ENCODE measurements at regions not wholly inside any gene's neighbourhood (a gene's known extent, or its start where the extent isn't known, plus 50 kb on each side); places are given as distances from the start of the nearest gene placed in this dataset.
"Not testable (repeated sequence)": the region's sequence is repeated elsewhere in the genome, so short reads cannot be mapped to it uniquely, and the experiment has no call there.

DNA sequence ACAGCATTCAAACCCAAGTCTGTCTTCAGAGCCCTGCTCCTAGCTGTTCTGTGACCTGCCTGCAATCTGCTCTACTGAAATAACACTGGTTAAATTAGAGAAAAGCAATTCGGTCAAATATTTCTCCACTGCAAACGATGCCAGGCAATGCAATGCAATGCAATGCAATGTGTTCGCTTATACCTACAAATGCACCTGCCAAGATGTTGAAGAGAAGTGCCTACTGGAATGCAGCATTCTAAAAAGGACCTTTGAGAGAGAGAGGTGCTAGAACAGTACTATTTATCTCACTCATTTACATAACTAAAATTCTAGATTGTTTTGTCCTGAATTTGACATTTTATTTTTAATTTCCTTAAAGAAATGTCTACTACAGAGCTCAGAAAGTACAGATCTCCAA lies 157.3 kb upstream of the CDK1 start:
- no peak for DNase-seq (ENCODE audit: low read depth in 2 of 3, low spot score in 1 of 3)

DNA sequence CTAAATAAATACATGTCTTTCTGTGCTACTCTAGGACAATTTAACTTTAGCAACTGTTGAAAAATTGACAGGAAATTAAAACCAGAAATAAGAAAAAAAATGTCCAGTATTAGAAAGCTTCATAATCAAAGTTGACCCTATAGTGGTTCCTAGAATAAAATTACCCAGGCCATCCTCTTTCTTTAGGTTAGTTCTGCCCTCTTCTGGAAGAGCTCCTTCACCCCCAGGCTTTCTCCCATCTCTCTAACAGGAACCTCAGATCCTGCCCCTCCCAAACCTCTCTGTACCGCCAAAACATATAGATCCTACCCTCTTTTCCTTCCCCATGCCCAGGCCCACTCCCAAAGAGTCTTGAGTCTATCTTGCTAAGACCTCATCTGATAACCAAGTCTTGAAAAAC lies 159.4 kb upstream of the CDK1 start:
- no peak for DNase-seq (ENCODE audit: low read depth in 2 of 3, low spot score in 1 of 3)

DNA sequence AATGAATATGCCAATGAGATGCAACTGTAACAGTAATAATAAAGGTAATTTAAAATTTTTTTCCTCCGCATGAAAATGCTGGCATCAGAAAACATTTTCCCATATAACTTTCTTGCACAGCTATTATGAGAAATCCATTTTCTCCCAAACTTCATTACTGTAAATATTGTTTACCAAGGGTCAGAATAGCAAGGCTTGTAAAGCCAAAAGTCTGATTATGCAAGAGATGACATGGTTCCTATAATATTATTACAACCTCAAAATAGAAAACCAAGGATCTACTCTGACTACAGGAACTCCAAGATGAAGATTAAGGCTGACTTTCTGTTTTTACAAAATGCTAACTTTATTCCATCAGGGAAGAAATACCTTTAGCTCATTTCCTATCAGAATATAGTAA lies 162.7 kb upstream of the CDK1 start:
- no peak for DNase-seq (ENCODE audit: low read depth in 2 of 3, low spot score in 1 of 3)

DNA sequence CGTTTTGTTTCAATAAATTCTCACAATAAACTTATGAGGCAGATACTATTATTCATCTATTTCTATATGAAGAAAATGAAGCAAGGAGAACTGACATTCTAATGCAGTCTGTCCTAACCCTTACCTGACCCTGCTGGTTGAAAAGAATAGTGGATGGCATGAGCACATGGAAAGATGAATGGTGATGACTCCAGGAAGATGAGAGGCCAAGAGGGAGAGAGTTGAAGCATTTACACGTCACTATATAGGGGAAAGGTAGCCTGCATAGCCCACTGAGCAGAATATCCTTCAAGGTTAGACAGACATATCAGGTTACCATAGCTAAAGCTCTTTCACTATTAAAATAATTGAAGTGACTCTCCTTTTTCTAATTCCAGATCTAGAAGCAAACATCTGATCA lies 163.9 kb upstream of the CDK1 start:
- DNase-seq (ENCODE audit: low read depth in 2 of 3, low spot score in 1 of 3) = no peak

DNA sequence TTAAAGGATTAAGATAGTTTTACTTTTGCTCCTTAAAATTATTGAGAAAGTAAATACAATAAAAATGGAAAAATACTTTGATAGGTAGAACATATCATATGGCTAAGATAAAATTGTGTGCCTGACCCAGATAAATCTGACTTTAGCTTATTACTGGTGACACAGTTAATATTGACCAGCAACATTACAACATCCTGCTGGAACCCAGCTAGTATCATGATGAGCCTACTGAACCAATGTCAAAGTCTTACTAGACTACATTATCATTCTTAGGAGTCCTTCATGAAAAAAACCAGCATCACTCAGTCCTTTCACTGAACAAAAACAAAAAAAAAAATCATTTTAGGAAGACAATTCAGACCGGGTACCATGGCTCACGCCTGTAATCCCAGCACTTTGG lies 164.8 kb upstream of the CDK1 start:
- DNase-seq (ENCODE audit: low read depth in 2 of 3, low spot score in 1 of 3) = no peak

DNA sequence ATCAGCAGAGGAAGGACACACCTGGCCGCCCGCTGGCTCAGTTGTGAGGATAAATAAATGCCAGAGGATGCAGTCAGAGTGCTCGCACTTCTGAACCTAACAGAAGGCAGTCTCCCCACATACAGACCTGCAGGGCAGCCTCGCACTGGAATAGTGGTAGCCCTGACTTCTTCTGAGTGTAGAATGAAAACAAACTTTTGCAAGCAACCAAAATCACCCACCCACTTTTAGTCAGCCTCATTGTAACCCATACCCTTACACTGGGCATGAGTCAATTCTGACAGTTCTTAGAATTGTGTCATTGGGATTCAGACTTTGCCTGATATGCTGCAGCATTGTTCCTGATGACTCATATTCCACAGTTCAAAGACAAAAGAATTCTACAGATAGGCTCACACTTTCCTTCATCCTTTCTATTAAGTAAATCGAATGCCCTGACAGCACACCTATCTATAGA lies 167.0 kb upstream of the CDK1 start:
- peak in 2 of 3 donors; percentile 12 to 32 for DNase-seq (ENCODE audit: low read depth in 2 of 3, low spot score in 1 of 3)

DNA sequence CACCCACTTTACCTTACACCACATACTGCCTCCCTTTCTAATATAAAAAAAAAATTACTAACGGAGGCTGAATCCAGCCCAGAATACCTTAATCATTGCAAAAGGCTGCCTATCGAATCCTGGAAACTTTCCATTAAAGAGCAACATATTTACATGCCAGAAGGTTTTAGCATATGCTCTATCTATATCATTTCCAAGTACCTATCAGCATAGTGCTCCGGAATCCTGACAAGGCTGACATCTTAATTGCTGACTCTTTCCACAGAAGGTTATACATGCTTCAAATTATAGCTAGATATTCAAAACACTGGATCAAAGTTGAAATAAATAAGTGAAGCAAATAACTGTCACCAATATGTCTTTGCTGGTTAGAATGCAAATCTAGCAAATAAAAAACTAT lies 170.9 kb upstream of the CDK1 start:
- no peak for DNase-seq (ENCODE audit: low read depth in 2 of 3, low spot score in 1 of 3)

DNA sequence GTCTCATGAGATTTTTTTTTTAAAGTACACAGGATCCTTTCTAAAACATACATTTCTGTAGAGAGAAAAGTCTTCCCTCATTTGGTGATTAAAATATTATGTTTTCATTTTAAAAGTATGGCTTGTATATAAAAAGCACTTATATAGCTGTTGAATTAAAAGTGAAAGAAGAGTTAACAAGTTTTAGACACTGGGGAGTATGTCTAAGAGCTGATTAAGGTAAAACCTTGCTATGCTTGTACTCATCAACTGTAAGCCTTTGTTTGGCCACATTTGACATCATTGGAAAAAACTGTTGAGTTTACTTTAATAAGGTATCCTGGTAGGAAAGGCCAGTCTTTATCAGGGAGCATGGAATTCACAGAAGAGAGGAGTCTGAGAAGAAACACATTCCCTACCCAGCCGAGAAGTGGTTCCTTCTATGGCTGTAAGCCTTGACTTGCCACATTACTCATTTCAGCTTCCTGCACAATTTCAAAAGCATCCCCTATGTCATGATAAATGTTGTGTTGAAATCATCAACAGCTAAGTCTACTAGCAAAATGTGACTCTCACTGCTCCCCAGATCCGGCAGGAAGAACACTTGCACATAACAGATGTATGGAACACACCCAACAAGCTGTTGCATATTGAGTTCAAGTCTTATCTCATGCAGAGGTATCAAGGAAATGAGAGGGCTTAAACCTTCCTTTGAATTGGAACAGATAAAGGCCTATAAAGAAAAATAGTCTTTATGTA lies 171.8 kb upstream of the CDK1 start:
- no peak for DNase-seq (ENCODE audit: low read depth in 2 of 3, low spot score in 1 of 3)

DNA sequence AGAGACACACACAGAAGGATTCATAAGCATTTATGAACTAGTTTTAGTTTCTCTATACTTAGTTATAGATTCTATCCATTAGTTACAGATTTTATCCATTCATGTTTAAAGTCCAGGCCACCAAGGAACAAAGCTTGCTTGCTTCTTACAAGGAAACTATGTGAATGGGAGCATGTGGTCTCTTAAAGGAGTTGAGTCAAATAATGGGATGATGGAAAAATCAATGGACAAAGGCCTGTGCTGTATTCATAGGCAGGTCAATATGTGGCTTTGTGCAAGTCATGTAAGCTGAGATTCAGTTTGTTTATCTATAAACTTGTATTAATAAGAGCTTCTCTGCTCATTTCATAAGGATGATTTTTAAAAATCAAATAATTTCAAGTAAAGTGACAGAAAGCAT lies 172.8 kb upstream of the CDK1 start:
- no peak for DNase-seq (ENCODE audit: low read depth in 2 of 3, low spot score in 1 of 3)

DNA sequence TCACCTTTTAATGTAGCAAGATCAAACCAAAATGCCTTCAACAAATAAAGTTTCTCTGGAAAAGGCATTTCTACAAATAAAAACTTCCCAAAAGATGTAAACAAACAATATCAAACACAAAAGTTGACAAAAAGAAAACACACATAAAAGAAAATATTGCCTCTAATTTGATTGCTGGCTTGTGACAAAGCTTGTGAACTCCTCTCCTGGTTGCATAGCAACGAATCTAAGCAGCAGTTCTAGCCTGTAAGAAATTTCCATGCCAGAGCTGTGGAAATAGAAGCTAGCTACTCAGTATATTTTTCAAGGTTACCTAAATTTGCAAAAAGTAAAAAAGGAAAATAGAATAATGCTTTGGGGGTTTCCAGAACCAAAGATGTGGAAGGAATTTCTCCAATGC lies 173.9 kb upstream of the CDK1 start:
- DNase-seq (ENCODE audit: low read depth in 2 of 3, low spot score in 1 of 3) = no peak

DNA sequence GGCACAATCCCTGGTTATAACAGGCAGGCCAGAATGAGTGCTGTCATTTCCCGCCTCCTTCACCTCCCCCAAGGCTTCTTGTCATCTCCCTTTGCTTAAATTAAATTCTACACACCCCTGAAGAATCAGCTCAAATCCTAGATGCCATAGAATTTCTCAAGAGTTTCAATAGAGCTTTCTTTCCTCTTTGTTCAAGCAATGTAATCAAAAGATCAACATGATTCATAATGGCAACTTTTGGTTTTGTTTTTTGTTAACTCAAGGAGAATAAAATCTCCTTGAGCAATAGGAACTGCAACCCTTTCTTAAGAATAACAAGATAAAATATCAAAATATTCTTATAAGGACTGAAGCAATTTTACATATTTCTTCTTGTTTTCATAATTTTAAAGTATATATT lies 180.8 kb upstream of the CDK1 start:
- no peak for DNase-seq (ENCODE audit: low read depth in 2 of 3, low spot score in 1 of 3)

DNA sequence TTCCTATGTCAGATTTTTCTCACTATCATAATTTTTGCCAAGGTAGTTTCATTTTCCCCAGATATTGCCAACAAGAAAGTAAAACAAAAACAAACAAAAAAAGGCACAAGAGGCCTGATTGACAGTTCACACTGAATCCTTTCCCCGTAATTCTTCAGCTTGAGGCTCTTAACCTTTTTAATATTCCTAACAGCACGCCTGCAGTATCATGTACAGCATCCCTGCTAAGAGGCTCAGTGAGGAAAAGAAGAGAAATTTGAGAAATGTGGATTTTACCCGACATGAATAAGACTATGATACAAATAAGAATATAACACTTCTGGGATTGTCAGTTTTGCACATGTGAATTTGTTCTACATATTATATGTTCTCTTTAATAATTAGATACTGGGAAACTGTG lies 182.4 kb upstream of the CDK1 start:
- DNase-seq (ENCODE audit: low read depth in 2 of 3, low spot score in 1 of 3) = no peak

DNA sequence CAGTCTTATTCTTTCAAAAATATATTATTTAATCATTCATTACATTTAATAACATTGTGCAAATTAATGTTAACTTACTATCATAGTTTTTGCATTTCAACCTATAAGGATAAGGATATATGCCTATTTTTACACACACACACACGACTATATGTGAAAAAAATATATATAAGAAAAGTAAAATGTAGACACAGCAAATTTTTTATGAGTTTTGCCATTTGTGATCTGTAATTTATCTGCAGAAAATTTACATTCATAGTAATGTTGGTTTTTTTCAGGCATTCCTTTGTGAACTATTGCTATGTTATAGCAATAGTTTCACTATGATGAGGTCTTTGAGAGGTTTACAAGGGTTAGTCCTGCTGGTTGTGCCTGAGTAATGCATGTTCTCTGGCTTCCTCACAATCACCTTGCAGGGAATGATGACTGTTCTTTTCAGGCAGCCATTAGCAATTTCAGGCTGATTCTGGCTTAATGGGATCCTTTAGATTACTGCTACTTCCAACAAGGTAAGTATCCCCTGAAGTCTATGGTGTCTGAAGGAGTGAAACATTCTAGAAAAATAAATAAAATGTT lies 183.7 kb upstream of the CDK1 start:
- DNase-seq (ENCODE audit: low read depth in 2 of 3, low spot score in 1 of 3) = no peak

DNA sequence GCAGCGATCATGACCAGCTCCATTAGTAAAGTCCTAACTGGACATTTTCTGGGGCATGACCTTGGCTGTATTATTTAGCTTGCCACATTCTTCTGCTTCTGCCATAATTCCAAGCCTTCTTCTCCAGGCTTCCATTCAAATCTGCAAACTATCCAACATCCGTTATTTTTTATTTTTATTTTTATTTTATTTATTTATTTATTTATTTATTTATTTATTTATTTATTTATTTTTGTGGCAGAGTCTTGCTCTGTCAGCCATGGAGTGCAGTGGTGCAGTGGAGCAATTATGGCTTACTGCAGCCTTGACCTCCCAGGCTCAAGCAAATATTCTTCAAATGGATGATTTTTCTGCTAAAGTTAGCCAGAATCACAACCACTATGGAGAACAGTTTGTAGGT lies 187.2 kb upstream of the CDK1 start:
- DNase-seq (ENCODE audit: low read depth in 2 of 3, low spot score in 1 of 3) = no peak

DNA sequence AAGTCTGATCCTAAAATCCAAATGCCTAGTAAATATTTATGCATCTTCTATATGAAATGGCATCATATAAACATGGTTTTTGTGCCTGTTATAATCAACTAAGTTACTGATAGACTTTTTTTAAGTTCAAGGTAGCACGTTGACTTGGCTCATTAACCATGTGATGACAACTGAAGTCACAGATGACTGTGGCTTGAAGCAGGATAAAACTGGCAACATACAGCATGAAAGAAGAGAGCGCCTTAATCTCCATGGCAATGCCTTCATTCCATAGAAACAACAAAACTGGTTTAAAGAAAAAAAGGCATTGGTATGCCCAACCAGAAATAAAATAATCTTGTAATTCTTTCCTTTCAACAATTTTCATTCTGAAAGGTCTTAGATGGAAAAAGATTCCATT lies 188.9 kb upstream of the CDK1 start:
- no peak for DNase-seq (ENCODE audit: low read depth in 2 of 3, low spot score in 1 of 3)

DNA sequence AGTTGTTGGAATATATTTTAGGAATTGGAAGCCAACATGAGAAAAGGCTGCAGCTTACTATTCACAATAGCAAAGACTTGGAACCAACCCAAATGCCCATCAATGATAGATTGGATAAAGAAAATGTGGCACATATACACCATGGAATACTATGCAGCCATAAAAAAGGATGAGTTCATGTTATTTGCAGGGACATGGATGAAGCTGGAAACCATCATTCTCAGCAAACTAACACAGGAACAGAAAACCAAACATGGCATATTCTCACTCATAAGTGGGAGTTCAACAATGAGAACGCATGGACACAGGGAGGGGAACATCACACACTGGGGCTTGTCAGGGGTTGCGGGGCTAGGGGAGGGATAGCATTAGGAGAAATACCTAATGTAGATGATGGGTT lies 192.1 kb upstream of the ANK3 start:
- not testable (repeated sequence) for DNase-seq (ENCODE audit: low read depth in 2 of 3, low spot score in 1 of 3)

DNA sequence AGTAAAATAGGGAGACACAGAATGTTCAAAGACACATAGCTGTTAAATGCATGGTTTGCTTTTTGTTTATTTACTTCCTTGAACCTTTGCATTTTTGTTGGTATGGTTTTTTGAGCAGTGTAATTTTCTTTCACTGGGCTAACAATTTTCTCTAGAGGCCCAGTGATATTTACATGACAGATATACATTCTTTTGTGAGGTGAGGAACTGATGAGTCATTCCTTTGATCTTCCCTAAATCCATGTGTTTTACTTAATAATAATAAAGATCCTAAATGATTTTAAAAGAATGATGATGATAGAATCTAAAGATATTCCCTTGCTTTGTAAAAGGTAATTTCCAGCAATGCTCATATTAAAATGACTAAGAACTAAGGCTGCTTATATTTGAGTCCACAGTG lies 188.5 kb upstream of the ANK3 start:
- no peak for DNase-seq (ENCODE audit: low read depth in 2 of 3, low spot score in 1 of 3)

DNA sequence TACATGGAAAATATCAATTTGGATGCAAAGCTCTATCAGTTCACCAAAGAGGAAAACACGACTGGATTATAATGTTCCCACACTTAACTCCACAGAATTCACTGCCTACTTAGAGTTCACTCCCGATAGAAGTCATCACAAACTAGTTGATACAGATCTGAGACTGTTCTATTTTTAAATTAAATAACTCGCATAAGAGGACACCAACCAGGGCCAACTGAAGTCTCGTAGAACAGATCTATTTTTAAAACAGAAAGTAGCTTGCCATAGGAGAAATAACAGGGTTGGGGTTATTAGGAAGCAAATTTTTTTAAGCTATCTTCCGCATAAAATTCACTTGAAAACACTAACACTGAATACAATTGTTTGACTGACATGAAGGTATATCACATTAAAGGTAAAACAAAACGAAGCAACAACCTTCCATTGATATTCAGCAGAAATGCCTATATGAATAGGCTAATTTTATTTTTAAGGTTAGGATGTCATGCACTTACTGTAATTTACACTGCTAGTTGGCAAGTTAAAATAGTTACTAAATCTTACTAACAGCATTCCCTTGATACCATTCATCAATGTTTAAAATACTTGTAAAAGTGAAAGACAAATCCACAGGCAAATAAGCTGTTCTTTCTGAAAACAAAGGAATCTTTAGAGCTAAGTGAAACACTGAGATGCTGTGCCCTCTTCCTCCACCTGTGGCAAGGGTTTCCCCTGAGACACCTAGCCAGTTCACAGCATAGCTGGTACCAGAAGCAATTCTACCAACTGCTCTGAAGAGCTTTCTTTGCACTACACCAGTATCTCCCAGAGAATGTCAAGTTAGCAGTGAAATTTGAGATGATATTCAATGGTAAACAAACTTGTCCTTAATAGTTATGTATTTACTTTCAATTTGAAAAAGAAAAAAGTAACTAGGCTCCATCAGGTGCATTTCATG lies 186.7 kb upstream of the ANK3 start:
- DNase-seq (ENCODE audit: low read depth in 2 of 3, low spot score in 1 of 3) = no peak

DNA sequence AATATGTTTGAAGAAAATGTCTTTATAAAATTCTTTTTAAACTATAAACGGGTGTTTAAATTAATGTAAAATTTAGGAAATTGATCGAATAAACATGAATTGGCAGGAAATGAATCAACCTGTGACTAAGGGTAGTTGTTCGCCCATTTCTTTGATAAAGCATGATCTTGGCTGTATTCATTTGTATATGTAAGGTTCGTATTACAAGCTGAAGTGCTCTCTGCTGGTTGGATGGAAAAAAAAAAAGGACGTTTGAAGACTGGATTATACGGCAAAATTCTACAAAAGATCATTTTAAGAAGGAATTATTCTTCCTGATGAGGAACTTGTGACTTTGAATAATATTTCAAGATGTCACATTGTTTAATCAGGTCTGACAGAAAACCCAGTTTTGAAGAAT lies 185.4 kb upstream of the ANK3 start:
- DNase-seq (ENCODE audit: low read depth in 2 of 3, low spot score in 1 of 3) = no peak

DNA sequence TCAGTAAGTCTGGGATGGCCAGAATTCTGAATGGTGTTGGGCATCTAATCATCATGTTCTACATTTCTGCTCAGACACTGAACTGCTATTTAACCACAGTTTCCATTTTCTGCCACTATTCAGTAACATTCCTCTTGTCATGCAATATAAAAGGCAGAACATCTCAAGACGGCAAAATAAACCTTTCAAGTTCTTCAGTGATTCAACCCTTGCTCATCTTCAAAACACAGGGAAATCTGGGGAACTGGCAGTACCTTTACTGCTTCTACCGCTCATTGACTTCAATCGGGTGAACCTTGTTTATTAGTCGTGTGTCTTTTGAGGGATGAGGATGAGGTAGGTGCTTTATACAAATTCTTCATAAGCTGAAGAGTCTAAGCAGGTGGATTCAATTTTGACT lies 184.7 kb upstream of the ANK3 start:
- DNase-seq (ENCODE audit: low read depth in 2 of 3, low spot score in 1 of 3) = no peak

DNA sequence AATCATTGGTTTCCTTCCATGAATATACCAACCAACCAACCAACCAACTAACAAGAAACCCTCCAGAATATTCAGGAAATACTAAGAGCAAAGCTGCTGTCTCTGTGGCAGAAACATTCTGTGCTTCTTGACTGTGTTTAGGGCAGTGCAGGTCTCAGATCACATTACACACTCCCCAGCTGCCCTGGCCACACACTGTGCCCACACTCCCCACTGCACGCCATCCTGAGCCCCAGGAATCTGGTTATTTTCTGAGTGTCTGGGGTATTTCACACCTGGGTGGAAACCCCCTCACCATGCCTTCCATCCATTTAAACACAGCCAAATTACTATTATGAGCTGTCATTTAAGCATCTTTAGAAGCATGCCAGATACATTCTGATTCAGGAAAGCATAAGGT lies 183.7 kb upstream of the ANK3 start:
- DNase-seq (ENCODE audit: low read depth in 2 of 3, low spot score in 1 of 3) = peak; percentile 55 to 73 (median 70)
